Upper lobe of left lung (tissue), 6 donors: ENCODE measurements at regions not wholly inside any gene's neighbourhood (a gene's known extent, or its start where the extent isn't known, plus 50 kb on each side); places are given as distances from the start of the nearest gene placed in this dataset.
"Not testable (repeated sequence)": the region's sequence is repeated elsewhere in the genome, so short reads cannot be mapped to it uniquely, and the experiment has no call there.

Experiments used
- ATAC-seq, 2 donors: fragments of 200-7000 bp; cut with Tn5 transposase; one replicate each; pipeline ENCODE4 v1.9.1; 2022; ENCODE audit warnings: mild to moderate bottlenecking in 2 of 2, moderate library complexity in 2 of 2; ENCODE audit not compliant: low FRiP score in 2 of 2
- DNase-seq, 2 donors: peaks; one replicate each; pipeline ENCODE4 v3.0.0-alpha.2; 2019 to 2020
- H3K27ac ChIP-seq, 4 donors: fragments of 200-600 bp; sonication (generic); one replicate each; pipeline ENCODE4 v1.5.1; 2016 to 2019
- H3K27me3 ChIP-seq, 4 donors: fragments of 200-600 bp; sonication (generic); one replicate each; pipeline ENCODE4 v1.5.1; 2017 to 2019
- H3K36me3 ChIP-seq, 4 donors: fragments of 200-600 bp; sonication (generic); one replicate each; pipeline ENCODE4 v1.5.1; 2016 to 2019
- H3K4me1 ChIP-seq, 4 donors: fragments of 200-600 bp; sonication (generic); one replicate each; pipeline ENCODE4 v1.5.1; 2018 to 2019
- H3K4me3 ChIP-seq, 4 donors: fragments of 200-600 bp; sonication (generic); one replicate each; pipeline ENCODE4 v1.5.1; 2017 to 2019; ENCODE audit warnings: mild to moderate bottlenecking in 2 of 4, moderate library complexity in 1 of 4
- H3K9me3 ChIP-seq, 4 donors: fragments of 200-600 bp; sonication (generic); one replicate each; pipeline ENCODE4 v1.5.1; 2018 to 2019
- CTCF ChIP-seq, 6 experiments: fragments of 450-650 bp in 4 of 6; fragments of 200-600 bp in 2 of 6; sonication (generic) in 2 of 6; IDR thresholded peaks; one replicate each; pipeline ENCODE4 v1.5.1; 2016 to 2019; ENCODE audit warnings: antibody characterized with exemption in 6 of 6
- EP300 ChIP-seq, 4 donors: sonication (generic); formaldehyde crosslinking; IDR thresholded peaks; one replicate each; pipeline ENCODE4 v1.5.1; 2017; ENCODE audit warnings: antibody characterized with exemption in 4 of 4, control low read depth in 2 of 4
- POLR2A ChIP-seq, 4 donors: fragments of 450-650 bp; IDR thresholded peaks; one replicate each; pipeline ENCODE4 v1.5.1; 2016 to 2017; ENCODE audit warnings: antibody characterized with exemption in 4 of 4, mild to moderate bottlenecking in 2 of 4
- POLR2AphosphoS5 ChIP-seq, 2 donors: sonication (generic); formaldehyde crosslinking; IDR thresholded peaks; one replicate each; pipeline ENCODE4 v1.5.1; 2017; ENCODE audit warnings: antibody characterized with exemption in 2 of 2
- WGBS, 2 donors: methylation state at CpG; one replicate each; pipeline ENCODE4 v1.1.5; 2017 to 2018; 5-methylcytosine and 5-hydroxymethylcytosine counted together
- donor health status: DM: no; HTN: no; CAD: no; lungs with moderate emphysema.
- donor health status: DM: no; HTN: yes; CAD: no; lungs with severe emphysema.

DNA sequence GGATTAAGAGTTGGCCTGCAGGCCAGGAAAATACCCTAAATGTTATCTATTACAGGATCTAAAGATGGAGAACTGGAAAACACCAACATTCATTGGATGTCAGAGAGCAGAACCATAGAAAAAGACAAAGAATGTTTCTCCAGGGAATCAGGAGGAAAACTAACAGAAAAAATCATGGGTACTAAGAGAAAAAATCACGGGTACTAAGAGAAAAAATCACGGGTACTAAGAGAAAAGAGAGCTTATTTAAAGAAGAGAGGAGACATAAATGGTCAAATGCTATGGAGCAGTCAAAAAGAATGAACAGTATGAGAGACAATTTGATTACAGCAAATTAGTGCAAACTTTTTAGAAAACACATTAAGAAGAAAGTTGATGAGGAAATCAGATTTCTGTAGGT is 73.8 kb upstream of the SERBP1 start:
- WGBS, 2 donors: 86 to 90% methylated on average over 2 of the region's 2 CpGs
- no peak overlapping the region for H3K4me3 ChIP-seq
- H3K4me1 ChIP-seq: peaks cover 0 to 7% (median 3%) of the 10 kb centered on the region in 4 donors
- no peak for TF ChIP-seq POLR2AphosphoS5 (IDR thresholded peaks at IDR 0.05)
- ATAC-seq: no peak
- no peaks in the 10 kb centered on the region for H3K27me3 ChIP-seq
- H3K9me3 ChIP-seq: no peaks in the 10 kb centered on the region
- no peaks in the 10 kb centered on the region for H3K36me3 ChIP-seq
- DNase-seq: no peak
- H3K27ac ChIP-seq: no peak overlapping the region

DNA sequence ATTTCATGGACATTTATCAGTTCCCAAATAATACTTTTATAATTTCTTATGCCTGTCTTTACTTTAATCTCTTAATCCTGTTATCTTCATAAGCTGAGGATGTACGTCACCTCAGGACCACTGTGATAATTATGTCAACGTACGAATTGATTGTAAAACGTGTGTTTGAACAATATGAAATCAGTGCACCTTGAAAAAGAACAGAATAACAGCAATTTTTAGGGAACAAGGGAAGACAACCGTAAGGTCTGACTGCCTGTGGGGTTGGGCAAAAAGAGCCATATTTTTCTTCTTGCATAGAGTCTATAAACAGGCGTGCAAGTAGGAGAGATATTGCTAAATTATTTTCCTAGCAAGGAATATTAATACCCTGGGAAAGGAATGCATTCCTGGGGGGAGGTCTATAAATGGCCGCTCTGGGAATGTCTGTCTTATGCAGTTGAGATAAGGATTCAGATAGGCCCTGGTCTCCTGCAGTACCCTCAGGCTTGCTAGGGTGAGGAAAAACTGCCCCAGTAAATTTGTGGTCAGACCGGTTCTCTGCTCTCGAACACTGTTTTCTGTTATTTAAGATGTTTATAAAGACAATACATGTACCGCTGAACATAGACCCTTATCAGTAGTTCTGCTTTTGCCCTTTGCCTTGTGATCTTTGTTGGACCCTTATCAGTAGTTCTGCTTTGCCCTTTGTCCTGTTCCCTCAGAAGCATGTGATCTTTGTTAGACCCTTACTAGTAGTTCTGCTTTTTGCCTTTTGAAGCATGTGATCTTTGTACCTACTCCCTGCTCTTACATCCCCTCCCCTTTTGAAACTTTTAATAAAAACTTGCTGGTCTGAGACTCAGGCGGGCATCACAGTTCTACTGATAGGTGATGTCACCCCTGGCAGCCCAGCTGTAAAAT is 83.4 kb upstream of the SERBP1 start:
- not testable (repeated sequence) for H3K36me3 ChIP-seq, H3K4me3 ChIP-seq, H3K4me1 ChIP-seq, ATAC-seq, H3K27me3 ChIP-seq, DNase-seq, H3K27ac ChIP-seq
- peaks cover 0 to 12% (median 5%) of the 10 kb centered on the region in 4 donors for H3K9me3 ChIP-seq
- 73 to 89% methylated on average over 11 of the region's 11 CpGs for WGBS, 2 donors

GRCh38 chr1:67514300-67514699 is 84.1 kb upstream of the SERBP1 start:
- Histone ChIP-seq H3K4me3 (no peak overlapping the region), H3K27me3 (no peaks in the 10 kb centered on the region)
- WGBS, 2 donors: 69 to 89% methylated on average over 4 of the region's 4 CpGs

GRCh38 chr1:67514786-67515185 is 84.6 kb upstream of the SERBP1 start:
- no peaks in the 10 kb centered on the region for H3K4me1 ChIP-seq
- peaks cover 0 to 12% (median 5%) of the 10 kb centered on the region in 4 donors for H3K9me3 ChIP-seq
- no peaks in the 10 kb centered on the region for H3K27me3 ChIP-seq
- WGBS, 2 donors: 60% methylated on average over 2 of the region's 2 CpGs
- no peaks in the 10 kb centered on the region for H3K36me3 ChIP-seq
- H3K27ac ChIP-seq: no peak overlapping the region
- DNase-seq (no peak), ATAC-seq (no peak)
- TF ChIP-seq EP300 (IDR thresholded peaks at IDR 0.05) (no peak), POLR2AphosphoS5 (IDR thresholded peaks at IDR 0.05) (no peak), POLR2A (IDR thresholded peaks at IDR 0.05) (no peak), CTCF (IDR thresholded peaks at IDR 0.05) (no peak)
- H3K4me3 ChIP-seq: no peak overlapping the region

More at GRCh38 chr1:67514300-67514699, 84.1 kb upstream of the SERBP1 start:
- H3K27ac ChIP-seq: no peak overlapping the region
- TF ChIP-seq POLR2AphosphoS5 (IDR thresholded peaks at IDR 0.05) (no peak), POLR2A (IDR thresholded peaks at IDR 0.05) (no peak), CTCF (IDR thresholded peaks at IDR 0.05) (no peak), EP300 (IDR thresholded peaks at IDR 0.05) (no peak)
- H3K36me3 ChIP-seq: no peaks in the 10 kb centered on the region
- DNase-seq (no peak), ATAC-seq (no peak)
- H3K4me1 ChIP-seq: no peaks in the 10 kb centered on the region
- H3K9me3 ChIP-seq: peaks cover 0 to 12% (median 5%) of the 10 kb centered on the region in 4 donors

DNA sequence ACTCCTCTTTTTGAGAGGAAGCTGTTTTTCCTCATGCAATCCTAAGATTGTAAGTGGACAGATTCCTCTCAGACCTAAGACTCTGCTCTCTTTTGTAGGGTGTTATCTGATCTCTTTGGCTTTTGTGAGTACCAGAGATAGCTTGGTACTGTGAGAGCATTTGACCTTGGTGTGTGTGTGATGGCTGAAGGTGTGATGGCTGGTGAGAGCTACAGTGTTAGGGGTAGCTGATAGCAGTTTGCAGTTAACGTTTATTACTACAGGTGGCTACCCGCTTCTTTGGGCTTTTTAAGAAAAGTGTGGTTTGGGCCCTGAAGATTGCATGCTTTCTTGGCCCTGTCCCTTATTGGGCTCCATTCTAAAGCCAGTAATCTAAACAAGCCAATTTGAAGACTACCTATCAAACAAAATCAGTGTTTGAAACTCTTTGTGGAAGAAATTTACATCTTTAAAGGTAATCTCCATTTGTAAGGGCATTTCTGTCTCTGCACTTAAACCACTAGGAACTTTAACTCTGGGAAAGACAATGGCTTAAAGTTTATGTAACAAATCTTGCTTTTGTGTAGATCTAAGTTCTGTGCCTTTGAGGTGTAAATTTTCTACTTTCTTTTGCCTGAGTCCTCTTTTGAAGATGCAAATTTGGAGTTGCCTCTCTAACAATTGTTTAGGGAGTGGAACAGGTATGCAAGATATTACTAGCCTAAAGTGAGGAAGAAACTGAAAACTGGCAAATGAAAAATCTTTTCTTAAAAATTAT is 85.3 kb upstream of the SERBP1 start:
- 74 to 77% methylated on average over 2 of the region's 2 CpGs for WGBS, 2 donors

More for the DNA sequence above, 85.3 kb upstream of the SERBP1 start:
- H3K9me3 ChIP-seq: peaks cover 0 to 12% (median 5%) of the 10 kb centered on the region in 4 donors
- no peaks in the 10 kb centered on the region for H3K27me3 ChIP-seq
- H3K4me3 ChIP-seq: no peak overlapping the region
- H3K36me3 ChIP-seq: no peaks in the 10 kb centered on the region
- no peaks in the 10 kb centered on the region for H3K4me1 ChIP-seq
- H3K27ac ChIP-seq: no peak overlapping the region
- DNase-seq (no peak), ATAC-seq (no peak)
- TF ChIP-seq POLR2AphosphoS5 (IDR thresholded peaks at IDR 0.05) (no peak), POLR2A (IDR thresholded peaks at IDR 0.05) (no peak), CTCF (IDR thresholded peaks at IDR 0.05) (no peak), EP300 (IDR thresholded peaks at IDR 0.05) (no peak)
